ENCODE measurements at regions not wholly inside any gene's neighbourhood (a gene's known extent, or its start where the extent isn't known, plus 50 kb on each side); places are given as distances from the start of the nearest gene placed in this dataset.

GRCh38 chr9:90047828-90048227, 443.0 kb downstream of the GADD45G start:
- no peak overlapping the region for H3K4me3 ChIP-seq
- H3K9me3 ChIP-seq = no peaks in the 10 kb centered on the region
- TF ChIP-seq POLR2A (IDR thresholded peaks at IDR 0.05) (no peak), CTCF (IDR thresholded peaks at IDR 0.05) (no peak), EP300 (IDR thresholded peaks at IDR 0.05) (no peak), POLR2AphosphoS5 (IDR thresholded peaks at IDR 0.05) (no peak)
- no peak for DNase-seq (ENCODE audit: low spot score in 2 of 2)
- H3K4me1 ChIP-seq = no peaks in the 10 kb centered on the region
- H3K36me3 ChIP-seq = no peaks in the 10 kb centered on the region
- no peaks in the 10 kb centered on the region for H3K27me3 ChIP-seq
- no peak overlapping the region for H3K27ac ChIP-seq

GRCh38 chr9:90052366-90052765, 447.6 kb downstream of the GADD45G start:
- no peak overlapping the region for H3K27ac ChIP-seq
- H3K9me3 ChIP-seq = no peaks in the 10 kb centered on the region
- no peak overlapping the region for H3K4me3 ChIP-seq
- no peaks in the 10 kb centered on the region for H3K27me3 ChIP-seq
- no peaks in the 10 kb centered on the region for H3K4me1 ChIP-seq
- H3K36me3 ChIP-seq = no peaks in the 10 kb centered on the region
- TF ChIP-seq CTCF (IDR thresholded peaks at IDR 0.05) (no peak), POLR2A (IDR thresholded peaks at IDR 0.05) (no peak), POLR2AphosphoS5 (IDR thresholded peaks at IDR 0.05) (no peak), EP300 (IDR thresholded peaks at IDR 0.05) (no peak)
- no peak for DNase-seq (ENCODE audit: low spot score in 2 of 2)

- H3K27me3 ChIP-seq = no peaks in the 10 kb centered on the region
- no peak overlapping the region for H3K27ac ChIP-seq
- no peak overlapping the region for H3K4me3 ChIP-seq
- no peaks in the 10 kb centered on the region for H3K9me3 ChIP-seq
- H3K4me1 ChIP-seq = no peaks in the 10 kb centered on the region
- DNase-seq (ENCODE audit: low spot score in 2 of 2) = no peak
- H3K36me3 ChIP-seq = no peaks in the 10 kb centered on the region
- no peak for TF ChIP-seq CTCF (IDR thresholded peaks at IDR 0.05)
- 78% methylated on average over 5 of the region's 5 CpGs for WGBS
These were observed 448.2 kb downstream of the GADD45G start for GRCh38 chr9:90053027-90053426.

GRCh38 chr9:90054810-90055209, 450.0 kb downstream of the GADD45G start:
- DNase-seq (ENCODE audit: low spot score in 2 of 2) = no peak
- no peak for TF ChIP-seq EP300 (IDR thresholded peaks at IDR 0.05)
- TF ChIP-seq CTCF (IDR thresholded peaks at IDR 0.05) = no peak
- no peak for TF ChIP-seq POLR2AphosphoS5 (IDR thresholded peaks at IDR 0.05)
- TF ChIP-seq POLR2A (IDR thresholded peaks at IDR 0.05) = no peak
- H3K9me3 ChIP-seq = no peaks in the 10 kb centered on the region
- no peaks in the 10 kb centered on the region for H3K36me3 ChIP-seq
- H3K4me3 ChIP-seq = no peak overlapping the region
- H3K4me1 ChIP-seq = no peaks in the 10 kb centered on the region
- no peak overlapping the region for H3K27ac ChIP-seq
- no peaks in the 10 kb centered on the region for H3K27me3 ChIP-seq

- Histone ChIP-seq H3K27me3 (no peaks in the 10 kb centered on the region), H3K27ac (no peak overlapping the region), H3K36me3 (no peaks in the 10 kb centered on the region), H3K4me3 (no peak overlapping the region), H3K4me1 (no peaks in the 10 kb centered on the region), H3K9me3 (no peaks in the 10 kb centered on the region)
- no peak for TF ChIP-seq CTCF (IDR thresholded peaks at IDR 0.05)
- no peak for TF ChIP-seq POLR2A (IDR thresholded peaks at IDR 0.05)
- TF ChIP-seq EP300 (IDR thresholded peaks at IDR 0.05) = no peak
- no peak for TF ChIP-seq POLR2AphosphoS5 (IDR thresholded peaks at IDR 0.05)
- 96% methylated on average over 3 of the region's 3 CpGs for WGBS
- no peak for DNase-seq (ENCODE audit: low spot score in 2 of 2)
These were observed 450.4 kb downstream of the GADD45G start for GRCh38 chr9:90055226-90055625.

All from suprapubic skin (tissue), 4 donors.